ENCODE measurements at regions not wholly inside any gene's neighbourhood (a gene's known extent, or its start where the extent isn't known, plus 50 kb on each side); places are given as distances from the start of the nearest gene placed in this dataset.

- TF ChIP-seq POLR2A (IDR thresholded peaks at IDR 0.05): no peak
- no peak for TF ChIP-seq CTCF (IDR thresholded peaks at IDR 0.05)
- no peak for TF ChIP-seq POLR2AphosphoS5 (IDR thresholded peaks at IDR 0.05)
- no peak for TF ChIP-seq EP300 (IDR thresholded peaks at IDR 0.05; ENCODE audit: low read depth)
Observed at GRCh38 chr5:111999286-111999685, 242.3 kb upstream of the NREP start.
